ENCODE measurements at regions not wholly inside any gene's neighbourhood (a gene's known extent, or its start where the extent isn't known, plus 50 kb on each side); places are given as distances from the start of the nearest gene placed in this dataset.
A peak's percentile ranks its signal among the peaks of the same experiment; 100 is the strongest.

DNA sequence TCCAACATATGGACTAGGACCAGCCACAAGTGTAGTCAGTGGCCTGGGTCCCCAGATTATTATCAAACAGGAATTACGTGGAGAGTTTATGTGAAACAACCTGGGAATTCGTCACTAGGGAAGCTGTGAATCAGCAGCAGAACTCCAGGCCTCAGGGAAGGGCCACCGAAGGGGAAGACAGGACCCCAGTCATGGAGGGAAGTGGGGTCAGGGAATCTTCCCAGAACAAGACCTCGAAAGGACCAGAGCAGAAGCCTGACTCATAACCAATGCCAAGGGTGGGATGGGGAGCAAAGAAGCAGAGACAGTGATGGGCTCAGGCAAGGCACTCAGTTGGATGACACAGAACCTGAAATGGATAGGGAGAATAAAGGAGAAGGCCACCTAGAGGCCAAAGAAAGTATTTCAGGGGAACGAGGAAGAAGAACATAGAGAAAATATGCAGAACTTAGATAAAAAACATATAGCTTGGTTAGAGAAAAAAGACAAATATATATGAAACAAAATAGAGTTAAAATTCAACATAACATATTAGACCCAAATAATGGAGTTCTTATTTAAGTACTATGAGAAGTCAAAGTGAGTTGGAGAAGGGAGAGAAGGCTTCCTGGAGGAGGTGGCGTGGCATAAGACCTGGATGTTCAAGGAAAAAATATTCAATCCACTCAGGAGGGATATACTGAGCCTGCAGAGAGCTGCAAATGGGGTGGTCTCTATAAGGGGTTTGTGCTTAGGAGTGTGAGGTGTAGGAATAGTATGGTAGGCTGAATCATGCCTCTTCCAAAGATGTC is 66.7 kb upstream of the CAST start:
- peak; percentile 30 to 39 for DNase-seq

DNA sequence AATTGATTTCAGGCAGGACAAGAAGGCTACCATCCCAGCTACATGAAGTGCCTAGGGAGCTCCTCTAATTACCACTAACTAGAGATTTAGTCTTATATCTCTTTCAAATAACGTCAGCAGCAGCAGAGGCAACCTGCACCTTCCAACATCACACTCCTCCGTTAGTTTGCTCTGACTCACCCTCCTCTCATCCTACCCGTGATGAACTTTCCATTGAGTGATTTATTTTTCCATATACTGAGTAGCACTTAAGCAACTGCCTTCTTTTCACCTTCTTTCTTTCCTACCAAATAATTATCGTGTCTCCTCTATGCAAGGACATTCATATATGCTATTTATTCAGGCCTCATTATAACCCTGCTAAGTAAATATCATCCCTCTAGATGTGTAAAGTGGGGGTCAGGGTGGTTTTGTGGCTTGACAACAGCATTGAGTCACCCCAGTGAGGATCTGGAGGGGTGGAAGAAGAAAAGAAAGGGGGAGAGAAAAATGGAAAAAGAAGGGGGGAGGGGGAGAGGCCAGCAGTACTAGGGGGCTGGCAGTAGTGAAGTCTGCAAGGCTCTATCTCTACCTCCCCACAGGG is 64.6 kb upstream of the CAST start:
- no peak for DNase-seq

DNA sequence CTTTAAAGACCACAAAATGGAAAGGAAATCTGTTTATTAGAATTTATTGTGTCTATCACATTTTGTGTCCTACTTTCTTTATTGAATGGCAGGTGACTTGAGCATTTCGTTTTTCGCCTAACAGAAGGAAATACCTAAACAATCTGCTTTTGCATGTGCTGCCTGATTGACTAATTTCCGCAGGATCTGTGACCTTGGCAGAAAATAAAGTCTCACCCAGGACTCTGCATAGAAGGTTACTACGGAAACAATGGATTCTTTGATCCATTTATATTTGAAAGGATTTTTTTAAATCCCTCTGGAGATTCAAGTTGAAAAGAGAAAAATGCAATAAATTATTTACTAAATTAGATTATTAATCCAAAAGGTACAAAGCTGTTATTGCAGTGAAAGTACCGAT is 61.0 kb upstream of the CAST start:
- no peak for DNase-seq

DNA sequence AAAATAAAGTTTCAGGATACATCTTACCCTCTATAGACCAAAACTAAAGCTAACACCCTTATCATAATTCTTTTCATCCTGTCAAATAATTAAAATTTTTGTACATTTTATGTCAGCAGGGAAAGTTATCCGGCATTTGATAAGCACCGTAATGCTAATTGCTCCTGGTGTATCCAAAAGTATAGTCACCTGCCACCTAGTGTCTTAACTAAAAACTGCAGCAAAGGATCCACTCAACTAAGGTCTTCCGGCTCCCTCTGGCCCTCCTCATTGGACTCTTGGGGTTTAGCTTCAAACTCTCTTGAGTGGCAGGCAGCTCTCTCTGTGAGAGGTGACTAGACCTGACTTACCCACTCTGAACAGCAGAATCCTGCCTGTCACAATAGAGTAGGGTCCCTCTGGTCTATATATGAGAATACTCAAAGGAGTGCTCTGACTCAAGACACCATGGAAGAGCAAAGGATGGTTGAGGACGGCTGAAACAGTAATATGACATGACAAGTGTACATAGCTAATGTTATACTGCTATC is 60.4 kb upstream of the CAST start:
- DNase-seq = peak; percentile 73 to 77

DNA sequence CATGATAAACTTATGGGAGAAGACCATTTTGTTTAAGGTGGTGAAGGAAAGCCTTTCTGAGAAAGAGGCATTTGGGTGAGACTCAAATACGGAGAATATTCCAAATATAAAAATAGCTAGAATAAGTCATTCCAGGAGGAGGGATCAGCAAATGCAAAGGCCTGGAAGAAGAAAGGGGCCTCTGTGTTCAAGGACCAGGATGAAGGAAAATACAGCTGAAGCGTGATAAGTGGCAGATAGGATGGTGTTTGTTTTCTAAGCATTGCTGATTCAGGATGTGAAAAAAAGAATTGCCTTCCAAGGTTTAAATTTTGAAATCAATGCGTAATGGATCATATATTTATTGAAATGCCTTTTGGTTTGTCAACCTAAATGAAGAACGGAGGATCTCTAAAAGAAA is 59.4 kb upstream of the CAST start:
- no peak for DNase-seq

DNA sequence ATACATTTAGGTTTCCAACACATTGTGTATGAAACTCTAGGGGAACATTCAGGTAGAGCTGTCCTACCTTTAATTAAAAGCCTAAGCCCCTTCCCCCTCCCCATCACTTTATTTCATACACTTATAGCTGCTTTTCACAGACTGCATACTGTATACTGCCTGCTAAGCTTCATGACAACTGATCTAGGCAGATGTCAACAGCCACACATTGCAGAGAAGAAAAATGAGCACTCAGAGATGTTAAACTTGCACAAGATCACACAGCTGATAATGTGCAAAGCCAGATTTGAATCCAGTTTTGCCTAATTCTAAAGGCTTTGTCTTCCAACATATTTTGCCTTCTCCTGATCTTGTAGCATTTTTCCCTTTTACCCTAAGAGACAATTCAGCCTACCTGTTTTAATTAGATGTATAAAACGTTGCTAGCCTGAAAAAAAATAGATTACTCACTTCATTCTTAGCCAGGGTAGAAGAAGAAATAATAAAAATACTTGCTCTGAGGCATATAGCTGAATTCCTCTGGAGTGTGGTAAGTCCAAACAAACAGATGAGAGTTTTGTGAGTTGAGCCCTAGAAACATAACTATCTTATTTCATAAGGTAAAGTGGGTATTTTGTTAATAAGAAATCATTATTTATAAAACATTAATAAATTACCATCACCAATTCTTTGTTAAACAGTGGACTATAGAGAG is 56.9 kb upstream of the CAST start:
- DNase-seq = no peak

DNA sequence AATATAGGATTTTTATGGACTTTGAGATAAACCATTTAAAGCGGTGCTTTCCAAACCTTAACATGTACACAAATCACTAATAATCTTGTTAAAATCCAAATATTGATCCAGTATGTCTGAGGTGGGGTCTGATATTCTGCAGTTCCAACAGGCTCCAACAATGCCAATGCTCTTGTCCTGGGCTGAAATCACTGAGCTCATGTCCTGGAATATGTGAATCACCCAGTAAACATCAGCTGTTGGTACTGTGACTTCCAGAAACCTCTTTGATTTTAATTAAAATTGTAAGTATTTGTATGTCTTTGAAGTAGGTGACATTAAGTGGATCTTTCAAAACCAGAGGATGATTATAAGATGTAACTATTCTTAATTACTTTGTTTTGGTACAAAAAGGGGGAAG is 52.8 kb upstream of the CAST start:
- no peak for DNase-seq

DNA sequence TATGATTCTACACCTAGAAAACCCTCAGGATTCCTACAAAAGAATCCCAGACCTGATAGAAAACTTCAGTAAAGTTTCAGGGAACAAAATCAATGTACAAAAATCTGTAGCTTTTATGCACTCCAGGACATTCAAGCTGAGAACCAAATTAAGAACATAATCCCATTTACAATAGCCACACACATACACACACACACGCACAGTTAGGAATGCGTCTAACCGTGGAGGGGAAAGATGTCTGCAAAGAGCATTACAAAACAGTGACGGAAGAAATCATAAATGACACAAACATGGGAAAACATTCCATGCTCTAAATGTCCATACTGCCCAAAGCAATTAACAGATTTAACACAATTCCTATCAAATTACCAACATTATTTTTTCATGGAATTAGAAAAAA is 51.4 kb upstream of the CAST start:
- no peak for DNase-seq

DNA sequence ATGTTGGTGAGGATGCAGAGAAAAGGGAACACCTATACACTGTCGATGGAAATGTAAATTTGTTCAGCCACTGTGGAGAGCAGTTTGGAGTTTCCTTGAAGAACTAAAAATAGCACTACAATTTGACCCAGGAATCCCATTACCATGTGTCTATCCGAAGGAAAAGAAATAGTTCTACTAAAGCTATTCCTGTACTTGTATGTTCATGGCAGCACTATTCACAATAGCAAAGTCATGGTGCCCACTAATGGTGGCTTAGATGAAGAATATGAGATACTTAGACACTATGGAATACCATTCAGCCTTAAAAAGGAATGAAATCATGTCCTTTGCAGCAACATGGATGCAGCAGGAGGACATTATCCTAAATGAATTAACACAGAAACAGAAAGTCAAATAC is 50.2 kb upstream of the CAST start:
- no peak for DNase-seq
